Activated CD4-positive, alpha-beta T cell treated with anti-CD3 and anti-CD28 coated beads, Interleukin-2, amount 50 U/mL, for 4 hours (primary cell): ENCODE measurements at regions not wholly inside any gene's neighbourhood (a gene's known extent, or its start where the extent isn't known, plus 50 kb on each side); places are given as distances from the start of the nearest gene placed in this dataset.

ENCODE experiments used
- DNase-seq, 2 experiments: peaks; one replicate each; pipeline ENCODE4 v3.0.0-alpha.2; 2020

GRCh38 chr10:130230036-130230435 lies 93.8 kb downstream of the GLRX3 start:
- no peak for DNase-seq

- DNase-seq, result no peak
These were observed 94.4 kb downstream of the GLRX3 start for GRCh38 chr10:130230611-130231010.

GRCh38 chr10:130231251-130231741 lies 95.1 kb downstream of the GLRX3 start:
- DNase-seq, result no peak

DNA sequence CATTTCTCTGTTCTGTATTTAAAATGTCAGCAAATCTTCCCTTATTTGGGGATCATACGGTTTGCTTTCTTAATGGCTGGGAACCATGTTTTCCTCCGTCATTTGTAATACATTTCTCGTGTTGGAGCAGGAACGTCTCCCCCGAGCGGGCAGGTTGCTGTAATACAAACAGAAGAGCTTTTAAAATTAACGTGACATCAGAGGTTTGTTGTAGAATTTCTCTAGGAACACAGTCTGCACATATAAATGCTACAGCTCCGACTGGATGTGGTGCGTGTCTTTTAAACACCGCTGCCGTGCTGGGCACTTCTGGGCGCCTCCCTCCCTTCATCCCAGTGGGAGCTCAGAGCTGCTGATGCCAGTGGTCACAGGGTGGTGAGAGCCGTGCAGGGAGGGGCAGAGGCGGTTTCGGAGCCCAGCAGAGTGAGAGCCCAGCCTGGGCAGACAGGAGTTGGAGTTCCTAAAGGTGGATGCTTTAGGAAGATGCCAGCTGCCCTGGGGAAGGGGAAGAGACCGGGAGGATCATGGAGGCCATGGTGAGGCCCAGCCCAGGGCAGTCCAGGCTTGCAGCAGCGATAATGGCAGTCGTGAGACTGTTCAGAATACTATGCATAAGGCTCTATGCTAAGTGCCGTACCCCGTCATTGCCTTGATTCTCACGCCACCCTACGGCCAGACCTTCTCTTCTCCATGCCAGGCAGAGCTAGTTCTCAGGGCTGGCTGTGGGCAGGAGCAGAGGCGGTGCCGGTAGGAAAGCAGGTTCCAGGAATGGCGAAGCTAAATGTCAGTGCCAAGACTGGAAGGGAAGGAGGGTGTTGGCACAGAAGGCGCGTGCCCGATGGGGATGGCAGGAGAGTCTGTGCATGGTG lies 96.2 kb downstream of the GLRX3 start:
- no peak for DNase-seq

DNA sequence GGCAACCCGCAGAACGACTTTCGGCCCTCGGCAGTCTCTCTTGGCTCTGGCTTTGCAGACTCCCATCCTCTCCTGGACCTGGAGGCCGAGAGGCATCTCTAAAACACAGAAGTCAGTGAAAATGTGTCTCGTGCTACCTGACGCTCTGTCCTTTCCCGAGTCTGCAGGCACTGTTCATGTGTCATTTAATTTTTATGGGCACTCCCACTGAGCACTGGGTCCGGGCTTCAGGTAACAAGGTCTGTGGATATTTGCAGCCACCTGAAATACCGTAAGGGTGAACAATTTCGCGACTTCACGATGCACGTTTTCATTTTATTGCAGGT lies 96.8 kb downstream of the GLRX3 start:
- DNase-seq, result no peak

DNA sequence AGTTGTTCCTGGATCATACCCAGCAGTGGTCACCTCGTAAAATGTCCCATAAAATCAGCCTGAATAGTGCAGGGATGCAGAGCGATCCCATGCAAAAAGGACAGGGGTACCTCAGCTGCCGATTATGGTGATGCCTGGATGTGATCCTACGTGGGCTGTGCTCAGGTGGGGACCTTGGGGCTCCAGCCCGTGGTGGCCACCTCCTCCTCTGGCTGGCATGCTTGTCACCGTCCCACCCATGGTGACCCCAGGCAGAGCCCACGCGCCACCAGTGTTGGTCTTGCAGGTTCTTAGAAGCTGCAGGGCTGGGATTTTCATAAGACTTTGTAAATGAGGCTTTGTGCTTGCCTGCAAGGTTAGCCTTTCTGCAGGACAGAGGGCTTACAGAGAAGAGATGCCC lies 97.2 kb downstream of the GLRX3 start:
- DNase-seq, result no peak

- DNase-seq, result no peak
These were observed 98.2 kb downstream of the GLRX3 start for GRCh38 chr10:130234171-130234965.

DNA sequence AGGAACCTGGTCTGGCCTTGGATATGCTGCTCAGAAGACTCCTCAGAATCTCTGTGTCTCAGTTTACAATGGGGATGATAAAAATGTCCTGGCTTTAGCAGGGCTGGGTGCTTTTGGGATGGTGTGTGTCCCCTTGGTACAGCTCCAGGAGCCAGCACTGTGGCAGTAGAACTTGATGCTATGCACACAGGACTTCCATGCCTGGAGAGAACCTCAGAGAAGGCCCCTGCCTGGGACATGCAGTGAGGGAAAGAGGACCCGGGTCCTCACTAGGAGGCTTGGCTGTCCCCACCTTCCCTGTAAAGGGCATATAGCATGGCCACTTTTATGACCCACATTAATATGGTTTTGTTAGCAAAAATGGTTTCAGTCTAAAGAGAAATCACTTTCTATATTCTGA lies 100.5 kb downstream of the GLRX3 start:
- DNase-seq, result no peak

DNA sequence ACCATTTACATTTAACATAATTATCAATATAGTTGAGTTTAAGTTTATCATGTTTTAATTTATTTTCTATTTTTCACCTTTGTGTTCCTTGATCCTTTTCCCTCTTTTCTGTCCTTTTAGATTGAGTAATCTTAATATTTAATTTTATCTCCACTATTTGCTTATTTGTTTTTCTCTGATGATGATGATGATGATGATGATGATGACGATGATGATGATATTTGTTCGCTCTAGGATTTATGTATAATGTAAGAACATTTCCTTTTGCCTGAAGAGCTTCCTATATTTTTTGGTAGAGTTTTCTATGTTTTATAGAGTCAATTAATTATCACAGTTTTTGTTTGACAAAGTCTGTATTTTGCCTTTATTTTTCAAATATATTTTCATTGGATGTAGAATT lies 104.2 kb downstream of the GLRX3 start:
- DNase-seq, result no peak

DNA sequence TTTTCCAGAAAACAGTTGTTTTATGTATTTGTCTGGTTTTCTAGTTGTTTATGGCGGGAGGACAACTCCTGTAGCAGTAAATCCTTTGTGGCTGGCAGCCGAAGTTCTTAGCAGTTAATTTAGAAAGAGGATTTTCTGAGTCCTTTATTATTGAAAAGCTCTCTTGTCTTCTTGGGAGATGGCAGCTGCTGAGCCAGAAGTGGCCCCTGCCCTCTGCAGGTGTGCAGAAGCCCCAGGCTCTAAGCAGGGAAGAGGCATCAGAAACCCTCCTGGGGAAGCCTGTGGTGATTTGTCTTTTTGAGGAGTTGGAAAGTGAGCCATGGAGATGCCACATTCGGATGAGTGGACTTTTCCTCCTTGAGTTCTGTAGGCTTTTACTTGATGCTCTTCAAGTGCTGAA lies 106.3 kb downstream of the GLRX3 start:
- no peak for DNase-seq

- DNase-seq, result no peak
These were observed 106.8 kb downstream of the GLRX3 start for GRCh38 chr10:130243015-130243414.

GRCh38 chr10:130244031-130244927 lies 108.1 kb downstream of the GLRX3 start:
- no peak for DNase-seq

DNA sequence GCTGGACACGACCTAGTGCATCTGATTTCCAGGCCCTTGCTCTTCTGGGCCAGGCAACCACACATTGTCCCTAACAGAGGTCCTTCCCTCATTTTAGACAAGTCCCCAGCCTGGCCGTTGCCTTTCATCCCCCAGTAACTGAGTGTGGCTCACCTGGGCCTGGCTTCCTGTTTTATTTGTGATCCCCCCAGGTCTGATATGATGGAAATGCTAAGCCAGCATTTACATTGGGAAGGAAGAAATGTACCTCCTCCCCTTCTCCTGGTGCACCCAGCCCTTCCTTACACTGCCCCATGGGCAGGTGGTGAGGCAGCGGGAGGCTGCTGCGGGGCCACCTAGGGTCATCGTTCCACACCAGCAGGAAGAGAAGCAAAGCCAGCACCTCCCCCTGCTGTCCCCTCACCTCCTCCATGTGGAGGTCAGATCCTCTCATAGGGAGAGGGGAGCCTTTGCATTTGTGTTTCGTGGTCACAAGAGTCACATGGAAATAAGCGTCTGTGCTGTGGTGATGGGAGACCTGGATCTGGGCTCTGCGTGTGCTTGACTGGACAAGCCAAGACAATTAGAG lies 108.8 kb downstream of the GLRX3 start:
- DNase-seq, result no peak

- DNase-seq, result no peak
These were observed 109.9 kb downstream of the GLRX3 start for GRCh38 chr10:130246113-130246512.

DNA sequence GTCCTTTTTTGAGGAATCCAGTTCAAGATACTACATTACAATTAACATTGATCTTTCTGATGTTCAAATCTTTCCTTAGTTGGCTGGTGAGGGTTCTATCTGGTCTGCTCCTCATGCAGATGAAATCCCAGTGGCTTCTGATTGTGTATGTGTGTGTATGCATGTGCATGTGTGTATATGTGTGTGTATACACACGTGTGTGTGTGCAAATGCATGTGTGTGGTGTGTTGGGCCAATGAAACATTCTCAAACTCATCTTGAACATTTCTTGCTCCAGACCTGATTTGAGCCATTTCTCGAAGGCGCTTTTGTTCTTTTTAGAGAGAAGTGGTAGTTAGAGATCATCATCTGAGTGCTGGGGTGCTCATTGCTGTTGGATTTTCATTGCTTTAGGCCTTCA lies 113.9 kb downstream of the GLRX3 start:
- no peak for DNase-seq

GRCh38 chr10:130251766-130252165 lies 115.6 kb downstream of the GLRX3 start:
- DNase-seq, result no peak

DNA sequence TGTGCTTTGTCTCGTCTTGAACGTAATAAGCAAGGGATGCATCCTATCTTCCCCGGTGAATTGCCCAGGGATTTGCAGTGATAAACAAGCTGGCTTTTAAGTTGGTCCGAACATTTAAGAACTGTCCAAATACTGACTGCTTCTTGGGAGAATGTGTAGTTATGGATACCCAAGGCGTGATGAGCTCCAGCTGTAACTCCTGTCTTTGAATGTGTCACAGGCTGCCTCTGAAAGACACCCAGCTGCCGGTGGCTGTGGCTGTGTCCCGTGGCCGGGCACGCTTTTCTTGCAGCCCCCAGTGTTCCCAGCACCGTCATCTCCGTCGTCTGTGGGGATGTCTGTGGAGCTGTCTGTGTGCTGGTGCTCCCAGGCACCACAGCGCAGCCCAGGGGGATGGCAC lies 118.1 kb downstream of the GLRX3 start:
- DNase-seq, result no peak

DNA sequence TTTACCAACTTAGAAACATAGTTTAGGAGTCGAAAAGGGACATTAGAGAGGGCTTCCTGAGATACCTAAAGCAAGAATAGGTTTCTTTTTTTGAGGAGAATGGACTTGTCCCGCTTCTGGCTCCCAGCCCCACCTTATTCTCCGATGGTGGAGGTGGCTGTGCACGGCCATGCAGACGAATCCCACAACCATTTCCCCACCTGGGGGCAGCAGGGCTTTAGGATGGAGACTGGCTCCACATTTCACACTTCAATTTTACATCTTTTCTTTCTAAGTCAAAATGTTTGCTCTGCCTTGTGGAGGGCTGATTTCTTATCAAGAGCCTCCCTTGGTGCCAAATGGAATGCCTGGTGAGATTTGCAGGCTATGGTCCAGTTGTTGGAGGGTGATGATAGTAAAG lies 118.5 kb downstream of the GLRX3 start:
- no peak for DNase-seq

DNA sequence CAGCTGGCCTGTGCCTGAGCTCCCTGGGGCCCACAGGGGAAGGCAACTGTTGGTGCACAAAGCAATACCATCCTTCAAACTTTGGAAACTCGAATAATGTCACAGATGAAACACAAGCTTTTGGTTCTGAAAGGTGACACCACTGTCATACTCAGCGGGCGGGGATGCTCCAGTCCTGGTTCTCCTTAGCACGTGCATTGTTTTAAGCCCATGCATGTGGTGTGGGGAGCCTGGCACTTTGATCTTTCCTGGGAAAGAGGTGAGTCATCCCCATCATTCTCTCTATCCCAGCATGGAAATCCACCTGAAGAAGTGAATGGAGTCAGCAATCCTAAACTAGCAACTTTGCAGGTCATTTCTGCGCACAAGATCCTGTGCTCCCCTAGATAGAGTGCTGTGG lies 119.6 kb downstream of the GLRX3 start:
- no peak for DNase-seq

DNA sequence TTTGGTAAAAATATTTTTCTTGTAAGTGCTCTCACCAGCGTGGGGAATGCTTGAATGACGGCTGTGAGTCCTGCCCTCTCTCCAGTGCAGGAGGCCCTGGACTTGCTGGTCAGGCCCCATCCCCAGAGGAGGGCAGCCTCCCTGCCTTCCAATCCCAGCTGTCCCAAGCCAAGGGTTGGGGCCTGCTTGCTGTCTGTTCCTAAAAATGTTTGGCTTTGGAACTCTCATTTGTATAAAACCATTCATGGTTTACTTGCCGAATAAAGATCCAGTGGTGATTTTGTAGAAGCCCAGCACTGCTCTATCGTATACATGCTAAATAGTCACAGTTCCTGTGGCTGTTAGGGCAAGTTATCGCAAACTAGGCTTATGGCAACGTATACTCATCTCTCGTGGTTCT lies 121.7 kb downstream of the GLRX3 start:
- no peak for DNase-seq

GRCh38 chr10:130259380-130259779 lies 123.2 kb downstream of the GLRX3 start:
- no peak for DNase-seq

DNA sequence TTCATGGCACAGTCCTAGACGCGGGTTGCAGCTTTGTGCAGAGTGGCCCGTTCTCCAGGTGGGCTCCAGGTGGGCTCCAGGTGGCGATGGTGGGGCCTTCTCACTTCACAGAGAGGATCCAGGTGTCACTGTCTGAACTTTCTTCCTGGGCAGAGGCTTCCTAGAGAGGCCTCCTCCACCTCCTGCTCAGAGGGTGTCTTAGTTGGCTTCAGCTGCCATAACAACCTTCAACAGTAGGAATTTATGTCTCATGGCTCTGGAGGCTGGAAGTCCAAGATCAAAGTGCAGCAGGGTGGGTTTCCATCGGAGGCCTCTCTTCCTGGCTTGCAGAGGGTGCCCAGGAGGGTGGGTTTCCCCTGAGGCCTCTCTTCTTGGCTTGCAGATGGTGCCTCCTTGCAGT lies 125.1 kb downstream of the GLRX3 start:
- no peak for DNase-seq

DNA sequence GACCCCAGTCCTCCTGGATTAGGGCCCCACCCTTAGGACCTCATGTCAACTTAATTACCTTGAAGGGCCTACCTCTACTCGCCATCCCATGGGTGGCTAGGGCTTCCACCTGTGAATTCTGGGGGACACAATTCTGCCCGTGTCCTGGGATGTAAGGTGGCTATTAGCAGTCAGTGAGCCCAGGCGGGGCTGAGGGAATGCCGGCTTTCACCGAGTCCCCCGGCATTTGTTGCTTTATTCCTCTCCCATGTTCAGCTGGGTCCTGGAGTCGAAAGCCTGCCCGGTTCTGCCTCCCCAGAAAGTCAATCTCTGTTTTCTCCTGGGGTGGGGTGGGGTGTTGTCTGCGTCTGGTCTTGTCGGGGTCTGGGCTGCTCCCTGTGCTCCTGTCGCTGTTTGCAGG lies 125.6 kb downstream of the GLRX3 start:
- no peak for DNase-seq
